ENCODE measurements at regions not wholly inside any gene's neighbourhood (a gene's known extent, or its start where the extent isn't known, plus 50 kb on each side); places are given as distances from the start of the nearest gene placed in this dataset.
"Not testable (repeated sequence)": the region's sequence is repeated elsewhere in the genome, so short reads cannot be mapped to it uniquely, and the experiment has no call there.

- Histone ChIP-seq H3K27me3 (ENCODE audit: control insufficient read depth, insufficient read depth, low read length) (no peaks in the 10 kb centered on the region), H3K36me3 (ENCODE audit: control insufficient read depth, low read depth, low read length) (no peaks in the 10 kb centered on the region), H3K27ac (ENCODE audit: low read length) (no peak overlapping the region), H3K9ac (ENCODE audit: low read length) (no peak overlapping the region), H3K4me1 (ENCODE audit: control insufficient read depth, low read depth, low read length) (no peaks in the 10 kb centered on the region), H3K9me3 (ENCODE audit: control insufficient read depth, low read depth, low read length) (no peaks in the 10 kb centered on the region), H3K4me3 (ENCODE audit: low read length) (no peak overlapping the region)
Observed at GRCh38 chr14:41285186-41285748, 321.4 kb upstream of the LRFN5 start.

- Histone ChIP-seq H3K9ac (ENCODE audit: low read length) (no peak overlapping the region), H3K36me3 (ENCODE audit: control insufficient read depth, low read depth, low read length) (no peaks in the 10 kb centered on the region), H3K9me3 (ENCODE audit: control insufficient read depth, low read depth, low read length) (no peaks in the 10 kb centered on the region), H3K27me3 (ENCODE audit: control insufficient read depth, insufficient read depth, low read length) (no peaks in the 10 kb centered on the region), H3K4me3 (ENCODE audit: low read length) (no peak overlapping the region), H3K4me1 (ENCODE audit: control insufficient read depth, low read depth, low read length) (no peaks in the 10 kb centered on the region), H3K27ac (ENCODE audit: low read length) (no peak overlapping the region)
Observed at GRCh38 chr14:41280745-41281144, 325.9 kb upstream of the LRFN5 start.

- Histone ChIP-seq H3K27me3 (ENCODE audit: control insufficient read depth, insufficient read depth, low read length) (no peaks in the 10 kb centered on the region), H3K4me1 (ENCODE audit: control insufficient read depth, low read depth, low read length) (no peaks in the 10 kb centered on the region), H3K4me3 (ENCODE audit: low read length) (no peak overlapping the region), H3K9ac (ENCODE audit: low read length) (no peak overlapping the region), H3K9me3 (ENCODE audit: control insufficient read depth, low read depth, low read length) (no peaks in the 10 kb centered on the region), H3K27ac (ENCODE audit: low read length) (no peak overlapping the region), H3K36me3 (ENCODE audit: control insufficient read depth, low read depth, low read length) (no peaks in the 10 kb centered on the region)
Observed at GRCh38 chr14:41277450-41277849, 329.2 kb upstream of the LRFN5 start.

- no peaks in the 10 kb centered on the region for H3K36me3 ChIP-seq (ENCODE audit: control insufficient read depth, low read depth, low read length)
- H3K27me3 ChIP-seq (ENCODE audit: control insufficient read depth, insufficient read depth, low read length) = no peaks in the 10 kb centered on the region
- no peak overlapping the region for H3K4me3 ChIP-seq (ENCODE audit: low read length)
- H3K27ac ChIP-seq (ENCODE audit: low read length) = no peak overlapping the region
- H3K4me1 ChIP-seq (ENCODE audit: control insufficient read depth, low read depth, low read length) = no peaks in the 10 kb centered on the region
- no peak overlapping the region for H3K9ac ChIP-seq (ENCODE audit: low read length)
- peaks cover 12% of the 10 kb centered on the region for H3K9me3 ChIP-seq (ENCODE audit: control insufficient read depth, low read depth, low read length)
Observed at GRCh38 chr14:41257476-41257875, 349.2 kb upstream of the LRFN5 start.

- Histone ChIP-seq H3K9ac (ENCODE audit: low read length) (no peak overlapping the region), H3K4me1 (ENCODE audit: control insufficient read depth, low read depth, low read length) (no peaks in the 10 kb centered on the region), H3K9me3 (ENCODE audit: control insufficient read depth, low read depth, low read length) (no peaks in the 10 kb centered on the region), H3K27ac (ENCODE audit: low read length) (no peak overlapping the region), H3K36me3 (ENCODE audit: control insufficient read depth, low read depth, low read length) (no peaks in the 10 kb centered on the region), H3K27me3 (ENCODE audit: control insufficient read depth, insufficient read depth, low read length) (no peaks in the 10 kb centered on the region), H3K4me3 (ENCODE audit: low read length) (no peak overlapping the region)
Observed at GRCh38 chr14:41235466-41235865, 371.2 kb upstream of the LRFN5 start.

- Histone ChIP-seq H3K4me3 (ENCODE audit: low read length) (no peak overlapping the region), H3K9me3 (ENCODE audit: control insufficient read depth, low read depth, low read length) (no peaks in the 10 kb centered on the region), H3K27ac (ENCODE audit: low read length) (no peak overlapping the region), H3K4me1 (ENCODE audit: control insufficient read depth, low read depth, low read length) (peaks cover 5% of the 10 kb centered on the region), H3K36me3 (ENCODE audit: control insufficient read depth, low read depth, low read length) (no peaks in the 10 kb centered on the region), H3K27me3 (ENCODE audit: control insufficient read depth, insufficient read depth, low read length) (no peaks in the 10 kb centered on the region), H3K9ac (ENCODE audit: low read length) (no peak overlapping the region)
Observed at GRCh38 chr14:41230683-41231082, 376.0 kb upstream of the LRFN5 start.

- no peak overlapping the region for H3K4me3 ChIP-seq (ENCODE audit: low read length)
Observed at GRCh38 chr14:41229824-41230223, 376.9 kb upstream of the LRFN5 start.

GRCh38 chr14:41225433-41225832 lies 381.2 kb upstream of the LRFN5 start:
- Histone ChIP-seq H3K4me1 (ENCODE audit: control insufficient read depth, low read depth, low read length) (peaks cover 5% of the 10 kb centered on the region), H3K4me3 (ENCODE audit: low read length) (no peak overlapping the region), H3K27me3 (ENCODE audit: control insufficient read depth, insufficient read depth, low read length) (no peaks in the 10 kb centered on the region), H3K36me3 (ENCODE audit: control insufficient read depth, low read depth, low read length) (no peaks in the 10 kb centered on the region), H3K9ac (ENCODE audit: low read length) (no peak overlapping the region), H3K27ac (ENCODE audit: low read length) (no peak overlapping the region), H3K9me3 (ENCODE audit: control insufficient read depth, low read depth, low read length) (no peaks in the 10 kb centered on the region)

More at GRCh38 chr14:41229824-41230223, 376.9 kb upstream of the LRFN5 start:
- Histone ChIP-seq H3K27ac (ENCODE audit: low read length) (no peak overlapping the region), H3K36me3 (ENCODE audit: control insufficient read depth, low read depth, low read length) (no peaks in the 10 kb centered on the region), H3K27me3 (ENCODE audit: control insufficient read depth, insufficient read depth, low read length) (no peaks in the 10 kb centered on the region), H3K9me3 (ENCODE audit: control insufficient read depth, low read depth, low read length) (no peaks in the 10 kb centered on the region), H3K4me1 (ENCODE audit: control insufficient read depth, low read depth, low read length) (peaks cover 5% of the 10 kb centered on the region), H3K9ac (ENCODE audit: low read length) (no peak overlapping the region)

GRCh38 chr14:41222581-41222980 lies 384.1 kb upstream of the LRFN5 start:
- Histone ChIP-seq H3K4me3 (ENCODE audit: low read length) (no peak overlapping the region), H3K9ac (ENCODE audit: low read length) (no peak overlapping the region), H3K9me3 (ENCODE audit: control insufficient read depth, low read depth, low read length) (no peaks in the 10 kb centered on the region), H3K27ac (ENCODE audit: low read length) (no peak overlapping the region), H3K4me1 (ENCODE audit: control insufficient read depth, low read depth, low read length) (peaks cover 5% of the 10 kb centered on the region), H3K27me3 (ENCODE audit: control insufficient read depth, insufficient read depth, low read length) (no peaks in the 10 kb centered on the region), H3K36me3 (ENCODE audit: control insufficient read depth, low read depth, low read length) (no peaks in the 10 kb centered on the region)

- H3K27ac ChIP-seq (ENCODE audit: low read length); H3K9me3 ChIP-seq (ENCODE audit: control insufficient read depth, low read depth, low read length); H3K9ac ChIP-seq (ENCODE audit: low read length); H3K4me3 ChIP-seq (ENCODE audit: low read length); H3K36me3 ChIP-seq (ENCODE audit: control insufficient read depth, low read depth, low read length); H3K27me3 ChIP-seq (ENCODE audit: control insufficient read depth, insufficient read depth, low read length); H3K4me1 ChIP-seq (ENCODE audit: control insufficient read depth, low read depth, low read length): not testable (repeated sequence)
Observed at GRCh38 chr14:41214978-41215377, 391.7 kb upstream of the LRFN5 start.

GRCh38 chr14:41201696-41202095 lies 405.0 kb upstream of the LRFN5 start:
- no peaks in the 10 kb centered on the region for H3K9me3 ChIP-seq (ENCODE audit: control insufficient read depth, low read depth, low read length)
- no peak overlapping the region for H3K4me3 ChIP-seq (ENCODE audit: low read length)
- H3K4me1 ChIP-seq (ENCODE audit: control insufficient read depth, low read depth, low read length) = peaks cover 4% of the 10 kb centered on the region
- no peak overlapping the region for H3K27ac ChIP-seq (ENCODE audit: low read length)
- no peak overlapping the region for H3K9ac ChIP-seq (ENCODE audit: low read length)
- H3K36me3 ChIP-seq (ENCODE audit: control insufficient read depth, low read depth, low read length) = no peaks in the 10 kb centered on the region
- H3K27me3 ChIP-seq (ENCODE audit: control insufficient read depth, insufficient read depth, low read length) = peaks cover 25% of the 10 kb centered on the region

- H3K27ac ChIP-seq (ENCODE audit: low read length) = no peak overlapping the region
- no peak overlapping the region for H3K4me3 ChIP-seq (ENCODE audit: low read length)
Observed at GRCh38 chr14:41187868-41188267, 418.8 kb upstream of the LRFN5 start.

More at GRCh38 chr14:41187868-41188267, 418.8 kb upstream of the LRFN5 start:
- H3K9me3 ChIP-seq (ENCODE audit: control insufficient read depth, low read depth, low read length) = peaks cover 3% of the 10 kb centered on the region
- H3K4me1 ChIP-seq (ENCODE audit: control insufficient read depth, low read depth, low read length) = no peaks in the 10 kb centered on the region
- H3K27me3 ChIP-seq (ENCODE audit: control insufficient read depth, insufficient read depth, low read length) = no peaks in the 10 kb centered on the region
- no peak overlapping the region for H3K9ac ChIP-seq (ENCODE audit: low read length)
- no peaks in the 10 kb centered on the region for H3K36me3 ChIP-seq (ENCODE audit: control insufficient read depth, low read depth, low read length)
